Activated B cell treated with CpG ODN at 0.5 μM for 24 hours (primary cell): ENCODE measurements at regions not wholly inside any gene's neighbourhood (a gene's known extent, or its start where the extent isn't known, plus 50 kb on each side); places are given as distances from the start of the nearest gene placed in this dataset.
"Not testable (repeated sequence)": the region's sequence is repeated elsewhere in the genome, so short reads cannot be mapped to it uniquely, and the experiment has no call there.

Experiments
- ATAC-seq: fragments of 200-7000 bp; cut with Tn5 transposase; one replicate; pipeline ENCODE4 v1.10.0; 2021; ENCODE audit warnings: low read depth, mild to moderate bottlenecking, moderate library complexity
- CTCF ChIA-PET: fragments of 350-600 bp; sonication (Branson Sonifier 250); formaldehyde crosslinking; loops from one replicate; lab custom pipeline; 2021; ENCODE audit warnings: antibody characterized with exemption; lab: Charles Lee
- POLR2A ChIA-PET: fragments of 350-600 bp; sonication (Branson Sonifier 250); formaldehyde crosslinking; loops from one replicate; lab custom pipeline; 2021; ENCODE audit warnings: antibody characterized with exemption; lab: Charles Lee
- DNase-seq: peaks from one replicate; pipeline ENCODE4 v3.0.0; 2022
- H3K27ac Mint-ChIP-seq: one replicate; pipeline ENCODE4 v1.8.0; 2020; ENCODE audit warnings: mixed read lengths
- H3K27me3 Mint-ChIP-seq: one replicate; pipeline ENCODE4 v1.8.0; 2021; ENCODE audit warnings: mixed read lengths
- H3K36me3 Mint-ChIP-seq: one replicate; pipeline ENCODE4 v1.8.0; 2021; ENCODE audit warnings: low read depth, mixed read lengths
- H3K4me1 Mint-ChIP-seq: one replicate; pipeline ENCODE4 v1.8.0; 2021; ENCODE audit warnings: mixed read lengths
- H3K4me3 Mint-ChIP-seq: one replicate; pipeline ENCODE4 v1.8.0; 2020; ENCODE audit warnings: mild to moderate bottlenecking, mixed read lengths
- H3K9me3 Mint-ChIP-seq: one replicate; pipeline ENCODE4 v1.8.0; 2020; ENCODE audit warnings: mixed read lengths
- intact Hi-C: fragments of 100-400 bp; cut with micrococcal nuclease; formaldehyde crosslinking; loops from one replicate; pipeline ENCODE4 v1.15.1; 2024
- TF ChIP-seq, protein P1 (sequence below): fragments of 200-600 bp; IDR thresholded peaks from one replicate; pipeline ENCODE4 v1.8.0; 2022; ENCODE audit warnings: antibody characterized with exemption, mild to moderate bottlenecking

DNA sequence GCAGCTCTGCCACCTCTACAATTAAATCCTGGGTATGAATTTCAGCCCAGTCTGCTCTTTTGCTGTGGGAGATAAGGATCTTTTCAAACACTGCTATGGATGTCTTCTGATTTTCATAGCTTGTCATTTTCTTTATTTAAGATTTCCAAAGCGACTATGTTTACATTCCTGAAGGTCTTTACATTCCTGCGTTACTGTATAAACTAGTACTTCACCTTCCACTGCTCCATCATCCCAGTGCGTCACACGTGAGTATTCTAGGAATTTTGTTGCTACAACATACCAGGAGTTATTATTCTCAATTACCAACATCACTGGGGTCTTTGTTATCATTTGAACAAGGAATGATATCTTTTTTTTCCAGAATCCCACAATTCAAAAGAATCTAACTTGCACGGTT is 944.7 kb downstream of the SORCS3 start:
- Mint-ChIP-seq H3K27ac (no peak overlapping the region), H3K4me3 (no peak overlapping the region), H3K9me3 (peaks cover 2% of the 10 kb centered on the region), H3K36me3 (no peaks in the 10 kb centered on the region), H3K27me3 (no peaks in the 10 kb centered on the region), H3K4me1 (no peaks in the 10 kb centered on the region)
- CTCF ChIA-PET = no interaction called here
- TF ChIP-seq, protein P1, sequence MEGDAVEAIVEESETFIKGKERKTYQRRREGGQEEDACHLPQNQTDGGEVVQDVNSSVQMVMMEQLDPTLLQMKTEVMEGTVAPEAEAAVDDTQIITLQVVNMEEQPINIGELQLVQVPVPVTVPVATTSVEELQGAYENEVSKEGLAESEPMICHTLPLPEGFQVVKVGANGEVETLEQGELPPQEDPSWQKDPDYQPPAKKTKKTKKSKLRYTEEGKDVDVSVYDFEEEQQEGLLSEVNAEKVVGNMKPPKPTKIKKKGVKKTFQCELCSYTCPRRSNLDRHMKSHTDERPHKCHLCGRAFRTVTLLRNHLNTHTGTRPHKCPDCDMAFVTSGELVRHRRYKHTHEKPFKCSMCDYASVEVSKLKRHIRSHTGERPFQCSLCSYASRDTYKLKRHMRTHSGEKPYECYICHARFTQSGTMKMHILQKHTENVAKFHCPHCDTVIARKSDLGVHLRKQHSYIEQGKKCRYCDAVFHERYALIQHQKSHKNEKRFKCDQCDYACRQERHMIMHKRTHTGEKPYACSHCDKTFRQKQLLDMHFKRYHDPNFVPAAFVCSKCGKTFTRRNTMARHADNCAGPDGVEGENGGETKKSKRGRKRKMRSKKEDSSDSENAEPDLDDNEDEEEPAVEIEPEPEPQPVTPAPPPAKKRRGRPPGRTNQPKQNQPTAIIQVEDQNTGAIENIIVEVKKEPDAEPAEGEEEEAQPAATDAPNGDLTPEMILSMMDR = no peak
- POLR2A ChIA-PET = no interaction called here
- ATAC-seq = no peak
- no peak for DNase-seq
- intact Hi-C loops = no loop called here

DNA sequence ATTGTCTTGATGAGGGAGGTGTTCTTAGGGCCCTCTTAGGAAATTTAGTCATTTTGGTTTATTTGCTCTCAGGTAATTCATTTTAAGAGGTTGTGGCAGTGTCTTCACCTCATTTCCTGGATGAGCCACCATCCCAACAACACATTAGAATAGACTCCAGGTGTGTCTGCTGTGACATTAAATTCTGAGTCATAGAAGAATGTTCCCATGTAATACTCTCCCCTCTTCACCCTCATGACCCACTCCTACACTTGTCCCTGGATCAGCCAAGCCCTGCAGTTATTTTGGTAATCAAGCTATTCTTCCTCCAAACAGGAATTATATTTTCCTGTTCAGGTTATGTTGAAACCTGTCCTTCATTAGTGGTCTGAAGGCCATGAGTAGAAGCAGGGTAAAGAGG is 944.1 kb downstream of the SORCS3 start:
- no peak for ATAC-seq
- CTCF ChIA-PET = no interaction called here
- peaks cover 5% of the 10 kb centered on the region for H3K9me3 Mint-ChIP-seq
- H3K27me3 Mint-ChIP-seq = no peaks in the 10 kb centered on the region
- H3K27ac Mint-ChIP-seq = no peak overlapping the region
- no peak for DNase-seq
- H3K4me1 Mint-ChIP-seq = no peaks in the 10 kb centered on the region
- no peaks in the 10 kb centered on the region for H3K36me3 Mint-ChIP-seq
- intact Hi-C loops = no loop called here
- POLR2A ChIA-PET = no interaction called here
- TF ChIP-seq, protein P1 = no peak
- H3K4me3 Mint-ChIP-seq = no peak overlapping the region

DNA sequence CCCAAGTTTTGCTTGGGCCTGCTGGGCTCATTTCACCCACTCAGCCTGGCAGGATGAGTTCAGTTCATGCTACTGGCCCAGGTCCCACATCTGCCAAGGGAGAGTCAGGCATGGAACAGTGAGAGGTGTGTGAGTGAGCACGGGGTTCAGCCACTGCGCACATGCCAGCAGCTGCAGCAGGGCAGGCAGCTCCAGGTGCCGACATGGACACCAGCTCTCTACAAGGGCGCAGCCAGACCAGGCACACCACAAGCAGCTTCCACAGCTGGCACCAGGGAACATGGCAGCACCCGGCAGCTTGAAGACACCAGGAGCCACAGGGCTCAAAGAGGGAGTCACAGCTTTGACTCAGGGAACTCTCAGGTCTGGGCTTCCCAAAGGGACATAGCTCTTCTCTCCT is 938.0 kb downstream of the SORCS3 start:
- POLR2A ChIA-PET = no interaction called here
- intact Hi-C loops = no loop called here

DNA sequence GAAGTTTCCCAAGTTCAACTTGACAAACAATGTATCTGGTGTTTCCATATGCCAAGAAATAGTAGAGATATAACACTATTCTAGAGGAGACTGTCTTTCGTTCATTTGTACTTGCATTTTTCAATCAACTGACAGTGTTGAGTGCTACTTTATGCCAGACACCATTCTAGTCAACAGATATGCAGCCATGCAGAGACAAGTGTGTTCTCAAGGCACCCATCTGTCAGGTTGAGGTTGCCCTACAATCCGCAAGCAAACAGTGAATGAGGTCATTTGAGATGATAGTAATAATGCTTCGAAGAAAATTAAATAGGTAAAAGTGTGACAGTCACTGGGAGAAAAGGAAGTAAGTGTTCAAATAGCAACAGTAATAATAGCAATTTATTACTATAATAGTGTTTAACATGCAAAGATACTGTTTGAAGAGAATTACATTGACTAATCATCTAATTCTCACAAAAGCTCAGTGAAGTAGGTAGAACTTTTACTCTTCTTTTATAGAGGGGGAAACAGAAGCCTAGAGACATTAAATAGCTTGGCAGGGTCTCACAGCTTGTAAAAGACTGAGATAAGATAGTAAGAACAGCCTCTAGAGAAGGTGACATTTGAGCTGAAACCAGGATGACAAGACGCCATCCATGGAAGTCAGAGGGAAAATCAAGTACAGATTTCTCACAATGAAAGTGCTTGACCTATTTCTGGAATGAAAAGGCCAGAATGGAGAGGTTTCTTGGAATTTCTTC is 936.9 kb downstream of the SORCS3 start:
- Mint-ChIP-seq H3K4me3 (no peak overlapping the region), H3K9me3 (peaks cover 20% of the 10 kb centered on the region), H3K36me3 (no peaks in the 10 kb centered on the region), H3K27ac (no peak overlapping the region), H3K27me3 (no peaks in the 10 kb centered on the region), H3K4me1 (no peaks in the 10 kb centered on the region)
- TF ChIP-seq, protein P1 = no peak
- ChIA-PET POLR2A (no interaction called here), CTCF (no interaction called here)
- intact Hi-C loops = no loop called here
- ATAC-seq = no peak
- DNase-seq = no peak

More for the DNA sequence above, 938.0 kb downstream of the SORCS3 start:
- Mint-ChIP-seq H3K9me3 (peaks cover 14% of the 10 kb centered on the region), H3K27me3 (no peaks in the 10 kb centered on the region), H3K27ac (no peak overlapping the region), H3K4me3 (no peak overlapping the region), H3K4me1 (no peaks in the 10 kb centered on the region), H3K36me3 (no peaks in the 10 kb centered on the region)
- ATAC-seq = no peak
- CTCF ChIA-PET = no interaction called here
- DNase-seq = no peak
- TF ChIP-seq, protein P1 = no peak

DNA sequence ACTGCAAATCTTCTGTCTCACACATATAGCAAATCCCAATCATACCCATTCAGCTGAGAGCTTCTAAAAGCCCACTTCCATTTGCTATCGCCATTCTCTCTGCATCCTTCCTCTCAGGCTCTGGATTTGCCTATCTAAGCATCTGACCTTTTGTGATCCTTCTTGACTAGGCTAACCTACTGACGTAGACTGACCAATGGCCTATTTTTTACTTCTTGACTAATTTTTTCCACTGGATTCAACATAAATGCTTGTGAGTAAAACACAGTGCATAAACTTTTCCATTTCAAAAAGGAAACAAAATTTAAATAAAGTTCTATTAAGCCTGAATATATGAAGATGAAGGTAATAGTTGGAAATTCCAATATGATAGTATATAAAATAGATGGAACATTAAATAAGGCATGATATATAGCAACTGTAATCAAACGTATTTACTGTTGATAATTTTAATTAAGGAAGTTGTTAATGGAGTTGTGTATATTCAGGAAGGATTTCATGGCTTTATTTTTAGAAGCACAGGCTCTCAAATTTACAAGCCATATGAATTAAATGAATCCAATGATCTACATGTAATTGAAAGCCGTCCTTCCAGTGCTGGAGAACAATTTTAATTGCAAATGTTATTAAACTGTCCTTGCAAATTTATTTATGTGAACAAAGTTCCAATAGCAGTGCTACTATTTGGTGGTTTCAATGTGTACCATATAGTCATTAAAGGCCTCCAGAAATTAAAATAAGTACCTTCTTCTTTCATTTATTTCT is 918.4 kb downstream of the SORCS3 start:
- ChIA-PET CTCF (no interaction called here), POLR2A (no interaction called here)
- TF ChIP-seq, protein P1 = no peak
- no peak for DNase-seq
- Mint-ChIP-seq H3K27ac (no peak overlapping the region), H3K9me3 (peaks cover 2% of the 10 kb centered on the region), H3K27me3 (no peaks in the 10 kb centered on the region), H3K4me1 (no peaks in the 10 kb centered on the region), H3K4me3 (no peak overlapping the region), H3K36me3 (no peaks in the 10 kb centered on the region)
- no peak for ATAC-seq
- intact Hi-C loops = no loop called here

DNA sequence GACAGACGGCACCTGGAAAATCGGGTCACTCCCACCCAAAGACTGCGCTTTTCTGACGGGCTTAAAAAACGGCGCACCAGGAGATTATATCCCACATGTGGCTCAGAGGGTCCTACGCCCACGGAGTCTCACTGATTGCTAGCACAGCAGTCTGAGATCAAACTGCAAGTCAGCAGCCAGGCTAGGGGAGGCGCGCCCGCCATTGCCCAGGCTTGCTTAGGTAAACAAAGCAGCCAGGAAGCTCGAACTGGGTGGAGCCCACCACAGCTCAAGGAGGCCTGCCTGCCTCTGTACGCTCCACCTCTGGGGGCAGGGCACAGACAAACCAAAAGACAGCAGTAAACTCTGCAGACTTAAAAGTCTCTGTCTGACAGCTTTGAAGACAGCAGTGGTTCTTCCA is 909.4 kb downstream of the SORCS3 start:
- DNase-seq, H3K4me1 Mint-ChIP-seq, POLR2A ChIA-PET, H3K36me3 Mint-ChIP-seq, ATAC-seq, H3K4me3 Mint-ChIP-seq, CTCF ChIA-PET, intact Hi-C loops, H3K9me3 Mint-ChIP-seq, H3K27me3 Mint-ChIP-seq, H3K27ac Mint-ChIP-seq: not testable (repeated sequence)
